Ascending aorta (tissue), 2 donors: ENCODE measurements at regions not wholly inside any gene's neighbourhood (a gene's known extent, or its start where the extent isn't known, plus 50 kb on each side); places are given as distances from the start of the nearest gene placed in this dataset.

Source experiments
- DNase-seq, 2 donors: peaks; one replicate each; pipeline ENCODE4 v3.0.0-alpha.2; 2019; ENCODE audit warnings: low spot score in 2 of 2
- H3K27ac ChIP-seq, 2 donors: fragments of 200-600 bp; sonication (generic); one replicate each; pipeline ENCODE4 v1.5.1; 2016 to 2017; ENCODE audit warnings: mild to moderate bottlenecking in 1 of 2
- H3K27me3 ChIP-seq: fragments of 200-600 bp; sonication (generic); one replicate; pipeline ENCODE4 v1.5.1; 2017
- H3K36me3 ChIP-seq, 2 donors: fragments of 200-600 bp; sonication (generic); one replicate each; pipeline ENCODE4 v1.5.1; 2016
- H3K4me1 ChIP-seq, 2 donors: fragments of 200-600 bp; sonication (generic); one replicate each; pipeline ENCODE4 v1.5.1; 2016 to 2017; ENCODE audit warnings: mild to moderate bottlenecking in 1 of 2
- H3K4me3 ChIP-seq, 2 donors: fragments of 200-600 bp; sonication (generic); one replicate each; pipeline ENCODE4 v1.5.1; 2016 to 2017; ENCODE audit warnings: mild to moderate bottlenecking in 1 of 2
- H3K9me3 ChIP-seq, 2 donors: fragments of 200-600 bp; sonication (generic); one replicate each; pipeline ENCODE4 v1.5.1; 2016
- CTCF ChIP-seq, 3 experiments: fragments of 200-600 bp in 2 of 3; fragments of 450-650 bp in 1 of 3; sonication (generic) in 2 of 3; IDR thresholded peaks; one replicate each; pipeline ENCODE4 v1.5.1; 2016 to 2019; ENCODE audit warnings: antibody characterized with exemption in 3 of 3, mild to moderate bottlenecking in 1 of 3, moderate library complexity in 1 of 3
- intact Hi-C: fragments of 100-400 bp; cut with DNase I; formaldehyde crosslinking; loops from one replicate; pipeline ENCODE4 v1.15.1; 2023

GRCh38 chr17:33611532-33611931 is 318.4 kb upstream of the ASIC2 start:
- intact Hi-C loops: loop anchor here (10.0 kb wide), 1 partner anchor 63 kb away; no protein-coding TSS in a partner anchor
- H3K4me3 ChIP-seq: no peak overlapping the region
- H3K27ac ChIP-seq: no peak overlapping the region
- H3K27me3 ChIP-seq: no peaks in the 10 kb centered on the region
- H3K36me3 ChIP-seq: no peaks in the 10 kb centered on the region
- H3K4me1 ChIP-seq: no peaks in the 10 kb centered on the region
- TF ChIP-seq CTCF (IDR thresholded peaks at IDR 0.05): no peak
- no peaks in the 10 kb centered on the region for H3K9me3 ChIP-seq
- DNase-seq: no peak

- no peak overlapping the region for H3K4me3 ChIP-seq
Observed at GRCh38 chr17:33615861-33616260, 322.8 kb upstream of the ASIC2 start.

GRCh38 chr17:33623841-33624240 is 330.7 kb upstream of the ASIC2 start:
- no peak for TF ChIP-seq CTCF (IDR thresholded peaks at IDR 0.05)
- H3K36me3 ChIP-seq: no peaks in the 10 kb centered on the region
- no peaks in the 10 kb centered on the region for H3K27me3 ChIP-seq
- intact Hi-C loops: no loop called here
- H3K9me3 ChIP-seq: no peaks in the 10 kb centered on the region
- peak overlapping the region; percentile 48 to 68 for H3K27ac ChIP-seq
- no peak overlapping the region for H3K4me3 ChIP-seq
- no peaks in the 10 kb centered on the region for H3K4me1 ChIP-seq
- DNase-seq: no peak

More at GRCh38 chr17:33615861-33616260, 322.8 kb upstream of the ASIC2 start:
- intact Hi-C loops: loop anchor here (10.0 kb wide), 1 partner anchor 59 kb away; no protein-coding TSS in a partner anchor
- Histone ChIP-seq H3K36me3 (no peaks in the 10 kb centered on the region), H3K27me3 (no peaks in the 10 kb centered on the region), H3K27ac (no peak overlapping the region), H3K9me3 (no peaks in the 10 kb centered on the region), H3K4me1 (no peaks in the 10 kb centered on the region)
- no peak for DNase-seq
- no peak for TF ChIP-seq CTCF (IDR thresholded peaks at IDR 0.05)

- Histone ChIP-seq H3K4me3 (no peak overlapping the region), H3K27ac (no peak overlapping the region), H3K9me3 (no peaks in the 10 kb centered on the region), H3K4me1 (no peaks in the 10 kb centered on the region), H3K36me3 (no peaks in the 10 kb centered on the region), H3K27me3 (no peaks in the 10 kb centered on the region)
- DNase-seq: no peak
- intact Hi-C loops: no loop called here
- TF ChIP-seq CTCF (IDR thresholded peaks at IDR 0.05): no peak
Observed at GRCh38 chr17:33628500-33629346, 335.6 kb upstream of the ASIC2 start.

- Histone ChIP-seq H3K27me3 (no peaks in the 10 kb centered on the region), H3K4me1 (no peaks in the 10 kb centered on the region), H3K4me3 (no peak overlapping the region), H3K9me3 (no peaks in the 10 kb centered on the region), H3K27ac (no peak overlapping the region), H3K36me3 (no peaks in the 10 kb centered on the region)
- TF ChIP-seq CTCF (IDR thresholded peaks at IDR 0.05): no peak
- DNase-seq: no peak
- intact Hi-C loops: no loop called here
Observed at GRCh38 chr17:33633446-33633845, 340.4 kb upstream of the ASIC2 start.
